ENCODE measurements at regions not wholly inside any gene's neighbourhood (a gene's known extent, or its start where the extent isn't known, plus 50 kb on each side); places are given as distances from the start of the nearest gene placed in this dataset.

DNA sequence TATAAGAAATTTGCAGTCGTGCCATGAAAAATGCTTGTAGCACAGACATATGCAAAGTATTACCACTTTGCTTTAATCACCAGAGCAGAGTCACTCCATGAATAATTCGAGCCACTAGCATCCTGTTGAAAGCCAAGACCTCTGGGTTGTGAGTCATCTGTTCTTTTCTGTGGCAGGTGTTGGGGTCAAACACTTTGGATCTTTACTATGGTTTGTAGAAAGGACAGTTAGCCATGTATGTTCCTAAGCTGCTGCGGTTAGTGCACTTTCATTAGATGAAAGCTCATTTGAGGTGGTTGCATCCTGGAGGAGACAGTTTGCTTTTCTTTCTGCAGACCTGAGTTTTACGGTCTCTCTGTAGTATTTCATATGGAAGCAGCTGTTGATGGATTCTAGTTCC is 223.7 kb downstream of the DMRT2 start:
- TF ChIP-seq, protein P1, sequence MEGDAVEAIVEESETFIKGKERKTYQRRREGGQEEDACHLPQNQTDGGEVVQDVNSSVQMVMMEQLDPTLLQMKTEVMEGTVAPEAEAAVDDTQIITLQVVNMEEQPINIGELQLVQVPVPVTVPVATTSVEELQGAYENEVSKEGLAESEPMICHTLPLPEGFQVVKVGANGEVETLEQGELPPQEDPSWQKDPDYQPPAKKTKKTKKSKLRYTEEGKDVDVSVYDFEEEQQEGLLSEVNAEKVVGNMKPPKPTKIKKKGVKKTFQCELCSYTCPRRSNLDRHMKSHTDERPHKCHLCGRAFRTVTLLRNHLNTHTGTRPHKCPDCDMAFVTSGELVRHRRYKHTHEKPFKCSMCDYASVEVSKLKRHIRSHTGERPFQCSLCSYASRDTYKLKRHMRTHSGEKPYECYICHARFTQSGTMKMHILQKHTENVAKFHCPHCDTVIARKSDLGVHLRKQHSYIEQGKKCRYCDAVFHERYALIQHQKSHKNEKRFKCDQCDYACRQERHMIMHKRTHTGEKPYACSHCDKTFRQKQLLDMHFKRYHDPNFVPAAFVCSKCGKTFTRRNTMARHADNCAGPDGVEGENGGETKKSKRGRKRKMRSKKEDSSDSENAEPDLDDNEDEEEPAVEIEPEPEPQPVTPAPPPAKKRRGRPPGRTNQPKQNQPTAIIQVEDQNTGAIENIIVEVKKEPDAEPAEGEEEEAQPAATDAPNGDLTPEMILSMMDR (IDR thresholded peaks at IDR 0.05 in 4 of 5, conservative IDR thresholded peaks at IDR 0.05 in 1 of 5) = no peak
- TF ChIP-seq POLR2A (IDR thresholded peaks at IDR 0.05) = no peak
